HG02623 (cell line): ENCODE measurements at regions not wholly inside any gene's neighbourhood (a gene's known extent, or its start where the extent isn't known, plus 50 kb on each side); places are given as distances from the start of the nearest gene placed in this dataset.
"Not testable (repeated sequence)": the region's sequence is repeated elsewhere in the genome, so short reads cannot be mapped to it uniquely, and the experiment has no call there.

Experiments used
- ATAC-seq: cut with Tn5 transposase; IDR thresholded peaks from one replicate; pipeline ENCODE4 v1.9.1; 2021; ENCODE audit warnings: moderate library complexity; ENCODE audit not compliant: unreplicated experiment

- ATAC-seq = no peak
These were observed 2361.2 kb downstream of the ARAP2 start for GRCh38 chr4:33883111-33883510.

- no peak for ATAC-seq
These were observed 2358.0 kb downstream of the ARAP2 start for GRCh38 chr4:33886356-33886755.

GRCh38 chr4:33890841-33891240, 2353.5 kb downstream of the ARAP2 start:
- ATAC-seq = no peak

- ATAC-seq = no peak
These were observed 2332.4 kb downstream of the ARAP2 start for GRCh38 chr4:33911959-33912358.

GRCh38 chr4:33914386-33914785, 2329.9 kb downstream of the ARAP2 start:
- ATAC-seq = no peak

GRCh38 chr4:33923469-33923868, 2320.8 kb downstream of the ARAP2 start:
- no peak for ATAC-seq

GRCh38 chr4:33924239-33924638, 2320.1 kb downstream of the ARAP2 start:
- ATAC-seq = no peak

- ATAC-seq = no peak
These were observed 2319.5 kb downstream of the ARAP2 start for GRCh38 chr4:33924811-33925210.

- no peak for ATAC-seq
These were observed 2313.8 kb downstream of the ARAP2 start for GRCh38 chr4:33930497-33930896.

- no peak for ATAC-seq
These were observed 2313.3 kb downstream of the ARAP2 start for GRCh38 chr4:33931026-33931425.

- ATAC-seq = no peak
These were observed 2304.0 kb downstream of the ARAP2 start for GRCh38 chr4:33940281-33940680.

GRCh38 chr4:33941854-33942253, 2302.5 kb downstream of the ARAP2 start:
- ATAC-seq = no peak

GRCh38 chr4:33948921-33949320, 2295.4 kb downstream of the ARAP2 start:
- no peak for ATAC-seq

GRCh38 chr4:33953848-33954247, 2290.5 kb downstream of the ARAP2 start:
- ATAC-seq = not testable (repeated sequence)

GRCh38 chr4:33954759-33955158, 2289.6 kb downstream of the ARAP2 start:
- ATAC-seq = no peak

- ATAC-seq = no peak
These were observed 2284.8 kb downstream of the ARAP2 start for GRCh38 chr4:33959519-33959918.

- no peak for ATAC-seq
These were observed 2282.6 kb downstream of the ARAP2 start for GRCh38 chr4:33961761-33962160.

GRCh38 chr4:33966808-33967207, 2277.5 kb downstream of the ARAP2 start:
- ATAC-seq = no peak

- ATAC-seq = no peak
These were observed 2270.0 kb downstream of the ARAP2 start for GRCh38 chr4:33974270-33974669.

GRCh38 chr4:33975995-33976394, 2268.3 kb downstream of the ARAP2 start:
- ATAC-seq = no peak

GRCh38 chr4:33979781-33980180, 2264.5 kb downstream of the ARAP2 start:
- ATAC-seq = not testable (repeated sequence)

GRCh38 chr4:33980361-33980760, 2264.0 kb downstream of the ARAP2 start:
- ATAC-seq = no peak

GRCh38 chr4:33989820-33990443, 2254.4 kb downstream of the ARAP2 start:
- ATAC-seq = no peak
